ENCODE measurements at regions not wholly inside any gene's neighbourhood (a gene's known extent, or its start where the extent isn't known, plus 50 kb on each side); places are given as distances from the start of the nearest gene placed in this dataset.

- TF ChIP-seq CTCF (IDR thresholded peaks at IDR 0.05; ENCODE audit: borderline replicate concordance, extremely low read depth, insufficient read depth): no peak
- no peaks in the 10 kb centered on the region for H3K36me3 ChIP-seq (ENCODE audit: control insufficient read depth in 2 of 3, insufficient read depth in 3 of 3, low read length in 3 of 3)
- H3K27me3 ChIP-seq (ENCODE audit: control insufficient read depth, insufficient read depth, low read length): no peaks in the 10 kb centered on the region
- DNase-seq (no peak), FAIRE-seq (no peak)
- peaks cover 0 to 6% (median 0%) of the 10 kb centered on the region in 3 donors for H3K9me3 ChIP-seq (ENCODE audit: control insufficient read depth in 2 of 3, insufficient read depth in 1 of 3, low read length in 3 of 3)
- H3K27ac ChIP-seq (ENCODE audit: low read depth in 2 of 2, low read length in 2 of 2): no peak overlapping the region
- H3K9ac ChIP-seq (ENCODE audit: low read length in 3 of 3): no peak overlapping the region
- no peaks in the 10 kb centered on the region for H3K4me1 ChIP-seq (ENCODE audit: control insufficient read depth in 2 of 3, insufficient read depth in 2 of 3, low read depth in 1 of 3, low read length in 3 of 3)
- intact Hi-C loops (cut with DNase I): no loop called here
- no peak overlapping the region for H3K4me3 ChIP-seq (ENCODE audit: low read length in 3 of 3)
Measured at GRCh38 chr1:83787246-83787998, 211.5 kb downstream of the TTLL7 start.

GRCh38 chr1:83781667-83782066, 217.3 kb downstream of the TTLL7 start:
- no peaks in the 10 kb centered on the region for H3K27me3 ChIP-seq (ENCODE audit: control insufficient read depth, insufficient read depth, low read length)
- no peak for TF ChIP-seq CTCF (IDR thresholded peaks at IDR 0.05; ENCODE audit: borderline replicate concordance, extremely low read depth, insufficient read depth)
- no peak for FAIRE-seq
- H3K4me1 ChIP-seq (ENCODE audit: control insufficient read depth in 2 of 3, insufficient read depth in 2 of 3, low read depth in 1 of 3, low read length in 3 of 3): no peaks in the 10 kb centered on the region
- intact Hi-C loops (cut with DNase I): no loop called here
- H3K27ac ChIP-seq (ENCODE audit: low read depth in 2 of 2, low read length in 2 of 2): no peak overlapping the region
- H3K36me3 ChIP-seq (ENCODE audit: control insufficient read depth in 2 of 3, insufficient read depth in 3 of 3, low read length in 3 of 3): no peaks in the 10 kb centered on the region
- DNase-seq: no peak
- no peak overlapping the region for H3K9ac ChIP-seq (ENCODE audit: low read length in 3 of 3)
- no peak overlapping the region for H3K4me3 ChIP-seq (ENCODE audit: low read length in 3 of 3)
- H3K9me3 ChIP-seq (ENCODE audit: control insufficient read depth in 2 of 3, insufficient read depth in 1 of 3, low read length in 3 of 3): peaks cover 0 to 6% (median 0%) of the 10 kb centered on the region in 3 donors

GRCh38 chr1:83779565-83779964, 219.4 kb downstream of the TTLL7 start:
- Histone ChIP-seq H3K4me1 (ENCODE audit: control insufficient read depth in 2 of 3, insufficient read depth in 2 of 3, low read depth in 1 of 3, low read length in 3 of 3) (no peaks in the 10 kb centered on the region), H3K4me3 (ENCODE audit: low read length in 3 of 3) (no peak overlapping the region), H3K27me3 (ENCODE audit: control insufficient read depth, insufficient read depth, low read length) (no peaks in the 10 kb centered on the region), H3K9me3 (ENCODE audit: control insufficient read depth in 2 of 3, insufficient read depth in 1 of 3, low read length in 3 of 3) (peaks cover 0 to 6% (median 0%) of the 10 kb centered on the region in 3 donors), H3K36me3 (ENCODE audit: control insufficient read depth in 2 of 3, insufficient read depth in 3 of 3, low read length in 3 of 3) (no peaks in the 10 kb centered on the region), H3K27ac (ENCODE audit: low read depth in 2 of 2, low read length in 2 of 2) (no peak overlapping the region), H3K9ac (ENCODE audit: low read length in 3 of 3) (no peak overlapping the region)
- intact Hi-C loops (cut with DNase I): no loop called here
- no peak for TF ChIP-seq CTCF (IDR thresholded peaks at IDR 0.05; ENCODE audit: borderline replicate concordance, extremely low read depth, insufficient read depth)
- DNase-seq (no peak), FAIRE-seq (no peak)

GRCh38 chr1:83777758-83778101, 221.2 kb downstream of the TTLL7 start:
- FAIRE-seq (no peak), DNase-seq (no peak)

More at GRCh38 chr1:83777758-83778101, 221.2 kb downstream of the TTLL7 start:
- TF ChIP-seq CTCF (IDR thresholded peaks at IDR 0.05; ENCODE audit: borderline replicate concordance, extremely low read depth, insufficient read depth): no peak
- Histone ChIP-seq H3K4me1 (ENCODE audit: control insufficient read depth in 2 of 3, insufficient read depth in 2 of 3, low read depth in 1 of 3, low read length in 3 of 3) (no peaks in the 10 kb centered on the region), H3K4me3 (ENCODE audit: low read length in 3 of 3) (no peak overlapping the region), H3K9ac (ENCODE audit: low read length in 3 of 3) (no peak overlapping the region), H3K36me3 (ENCODE audit: control insufficient read depth in 2 of 3, insufficient read depth in 3 of 3, low read length in 3 of 3) (no peaks in the 10 kb centered on the region), H3K27ac (ENCODE audit: low read depth in 2 of 2, low read length in 2 of 2) (no peak overlapping the region), H3K9me3 (ENCODE audit: control insufficient read depth in 2 of 3, insufficient read depth in 1 of 3, low read length in 3 of 3) (no peaks in the 10 kb centered on the region), H3K27me3 (ENCODE audit: control insufficient read depth, insufficient read depth, low read length) (no peaks in the 10 kb centered on the region)
- intact Hi-C loops (cut with DNase I): no loop called here
